HG02623 (cell line): ENCODE measurements at regions not wholly inside any gene's neighbourhood (a gene's known extent, or its start where the extent isn't known, plus 50 kb on each side); places are given as distances from the start of the nearest gene placed in this dataset.
A peak's percentile ranks its signal among the peaks of the same experiment; 100 is the strongest.
"Not testable (repeated sequence)": the region's sequence is repeated elsewhere in the genome, so short reads cannot be mapped to it uniquely, and the experiment has no call there.

Source experiments
- ATAC-seq: cut with Tn5 transposase; IDR thresholded peaks from one replicate; pipeline ENCODE4 v1.9.1; 2021; ENCODE audit warnings: moderate library complexity; ENCODE audit not compliant: unreplicated experiment

DNA sequence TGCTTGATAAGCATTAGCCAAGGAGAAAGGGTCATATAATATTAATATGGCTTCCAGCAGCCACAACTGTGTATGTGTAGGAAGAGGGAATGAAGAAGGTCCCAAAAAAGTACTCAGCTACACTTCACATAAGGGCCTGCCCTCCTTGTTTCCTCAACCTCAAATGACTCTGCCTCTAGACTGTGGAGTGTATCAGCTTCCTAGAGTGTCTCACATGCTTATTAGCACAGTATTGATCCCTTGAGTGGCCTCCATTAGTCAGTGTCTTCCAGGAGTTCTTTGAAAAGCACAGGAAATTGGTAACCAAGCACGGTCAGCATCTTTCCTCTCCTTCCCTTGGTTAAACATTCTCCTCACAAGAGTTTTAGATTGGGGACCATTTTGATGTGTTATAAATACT is 190.4 kb upstream of the ATP10B start:
- no peak for ATAC-seq

DNA sequence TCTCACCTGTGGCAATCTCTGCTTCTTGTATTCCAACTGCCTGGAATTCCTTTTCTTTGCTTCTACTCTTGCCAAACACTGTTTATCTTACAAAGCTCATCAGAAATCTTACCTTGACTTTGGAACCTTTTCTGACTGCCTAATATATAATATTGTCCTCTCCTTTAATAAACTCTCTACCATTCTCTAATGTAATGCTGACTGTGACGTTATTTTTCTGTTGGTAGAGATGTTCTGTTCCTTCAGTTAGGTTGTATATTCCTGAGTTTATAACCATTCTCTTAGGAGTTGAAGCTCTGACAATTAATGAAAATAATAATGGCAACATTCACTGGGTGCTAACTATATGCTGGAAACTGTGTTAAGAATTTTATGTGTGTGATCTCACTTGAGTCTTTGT is 188.8 kb upstream of the ATP10B start:
- ATAC-seq = no peak

DNA sequence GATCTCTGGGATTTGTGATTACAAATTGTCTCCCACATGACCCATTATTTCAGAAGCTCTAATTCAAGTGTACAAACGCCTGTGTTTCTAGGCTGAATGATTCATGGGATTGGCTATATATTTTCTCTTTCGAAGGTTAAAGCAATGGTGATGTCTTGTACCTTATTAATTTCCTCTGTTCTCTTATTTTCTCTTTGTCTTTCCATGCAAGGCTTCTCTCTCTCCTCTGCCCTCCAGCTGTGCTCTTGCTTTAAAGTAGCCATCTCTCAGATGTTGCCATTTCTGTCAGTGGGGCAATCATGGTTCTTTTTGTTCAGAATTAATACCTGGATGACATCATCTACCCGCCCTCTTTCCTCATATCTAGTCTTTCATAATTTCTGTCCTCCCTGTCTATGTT is 184.3 kb upstream of the ATP10B start:
- ATAC-seq = no peak

DNA sequence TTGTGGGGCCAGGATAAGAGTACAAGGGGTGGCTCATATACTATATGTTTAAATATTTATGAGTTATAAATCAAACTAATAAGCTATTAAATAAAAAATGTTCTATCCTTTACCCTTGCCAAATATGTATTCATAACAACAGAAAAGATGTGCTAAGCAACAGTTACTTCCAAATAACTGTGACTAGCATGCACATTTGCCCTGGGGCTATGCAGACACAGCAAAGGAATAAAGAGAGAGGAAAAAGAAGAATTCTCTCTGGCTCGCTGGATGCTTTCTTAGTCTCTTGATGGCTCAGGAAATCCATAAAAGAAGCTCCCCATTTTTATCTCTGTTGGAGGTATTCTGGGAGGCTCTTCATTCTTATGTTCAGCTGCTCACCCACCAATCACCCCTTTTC is 182.4 kb upstream of the ATP10B start:
- ATAC-seq = no peak

DNA sequence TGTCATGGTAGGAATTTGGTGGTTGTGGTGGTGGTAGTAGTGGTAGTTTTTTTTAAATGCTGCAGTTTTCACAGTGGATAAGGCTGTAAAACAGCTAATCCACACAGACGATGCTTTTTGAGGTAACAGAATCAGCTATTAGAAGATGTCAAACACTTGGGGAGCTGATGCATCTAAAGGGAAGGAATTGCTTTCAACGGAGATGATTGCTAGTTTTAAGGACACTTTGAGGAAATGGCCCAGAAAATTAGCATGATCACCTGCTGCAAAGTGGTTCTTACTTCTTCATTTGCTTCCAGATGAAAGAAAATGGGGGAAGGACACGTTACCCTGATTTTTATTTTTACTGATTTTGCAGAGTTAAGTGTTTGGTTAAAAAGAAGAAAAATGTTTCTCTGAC is 178.2 kb upstream of the ATP10B start:
- no peak for ATAC-seq

DNA sequence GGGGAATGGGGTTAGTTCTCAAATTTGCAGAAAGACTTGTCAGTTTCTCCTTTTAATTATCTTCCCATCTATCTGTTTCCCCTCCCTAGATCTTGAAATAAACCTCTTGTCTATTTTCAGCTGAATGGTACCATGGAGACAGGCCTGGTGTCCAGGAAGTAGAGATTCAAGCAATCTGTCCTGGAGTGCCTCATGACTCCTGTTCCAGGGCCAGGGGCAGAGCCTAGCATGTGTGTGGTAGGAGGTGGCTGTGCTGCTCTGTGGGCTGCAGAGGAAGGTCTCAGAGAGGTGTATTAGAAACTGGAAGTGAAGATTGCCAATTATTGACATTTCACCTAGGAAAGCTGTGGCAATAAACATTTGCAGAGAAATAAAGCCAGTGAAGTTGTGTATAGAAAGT is 175.8 kb upstream of the ATP10B start:
- no peak for ATAC-seq

DNA sequence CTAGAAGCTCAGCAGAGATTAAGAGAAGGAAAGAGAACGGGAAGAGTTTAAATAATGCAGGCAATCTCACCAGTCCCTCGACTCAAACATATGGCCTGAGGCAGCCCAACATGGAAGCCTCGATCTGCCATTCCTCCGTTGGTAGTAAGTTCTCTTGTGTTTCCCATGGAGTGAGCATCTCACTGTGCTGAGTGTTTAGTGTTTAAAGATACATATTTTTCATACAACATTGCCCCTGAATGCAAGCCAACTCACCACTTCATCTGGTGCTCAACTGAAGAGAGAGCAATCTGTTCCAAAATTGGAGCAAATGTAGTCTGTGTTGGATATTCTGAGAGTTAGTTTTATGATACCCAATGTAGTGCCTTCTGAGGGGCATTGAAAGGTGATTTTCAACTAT is 171.5 kb upstream of the ATP10B start:
- no peak for ATAC-seq

DNA sequence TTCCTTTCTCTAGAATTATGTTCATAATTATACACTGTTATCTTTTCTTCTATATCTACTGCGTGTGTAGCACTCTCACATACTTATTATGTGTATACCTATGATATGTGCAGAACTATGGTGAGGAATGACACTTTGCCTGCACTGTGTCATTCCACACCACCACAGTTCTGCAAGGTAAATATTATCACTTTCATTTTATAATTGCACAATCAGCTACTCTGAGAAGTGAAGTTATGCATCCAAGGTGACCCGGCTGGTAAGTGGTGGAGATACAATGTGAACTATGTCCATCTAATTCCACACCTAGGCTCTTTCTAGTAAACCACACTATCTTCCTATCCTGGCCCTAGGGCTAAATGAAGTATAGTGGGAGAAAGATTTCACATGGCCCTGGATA is 170.1 kb upstream of the ATP10B start:
- ATAC-seq = no peak

DNA sequence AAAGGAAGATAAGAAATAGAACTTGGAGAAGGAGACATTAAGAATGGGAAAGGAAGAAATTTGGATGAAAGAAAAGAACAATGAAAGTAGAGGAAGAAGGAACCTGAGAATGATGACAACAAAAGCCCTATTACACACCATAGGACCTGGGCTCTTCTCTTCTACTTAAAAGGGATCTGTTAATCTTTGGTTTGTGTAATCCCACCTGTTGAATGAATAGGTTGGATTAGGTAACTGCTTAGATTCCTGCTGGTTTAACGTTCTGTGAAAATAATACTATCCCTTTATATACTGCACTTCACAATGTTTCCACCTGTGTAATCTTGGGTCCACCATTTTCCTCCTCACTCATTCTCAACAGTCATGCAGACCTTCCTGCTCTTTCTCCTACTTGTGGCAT is 157.8 kb upstream of the ATP10B start:
- ATAC-seq = no peak

DNA sequence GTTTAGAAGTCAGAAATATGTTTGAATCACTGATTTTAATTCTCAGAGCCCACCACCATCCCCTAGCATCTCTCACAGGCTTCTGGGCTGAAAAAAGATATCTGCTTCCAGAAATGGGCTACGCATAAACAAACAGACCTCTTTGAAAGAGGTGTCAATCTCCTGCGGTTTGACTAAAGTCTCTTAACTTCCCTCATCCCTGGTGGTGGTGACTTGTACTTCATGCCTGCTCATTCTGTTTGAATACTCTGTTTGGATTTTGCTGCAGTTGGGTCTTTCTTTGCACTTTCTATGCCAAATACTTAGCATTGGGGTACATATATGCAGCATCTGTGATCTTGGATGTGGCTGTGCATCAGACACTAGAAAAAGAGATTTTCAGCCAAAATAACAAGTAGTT is 157.2 kb upstream of the ATP10B start:
- no peak for ATAC-seq

DNA sequence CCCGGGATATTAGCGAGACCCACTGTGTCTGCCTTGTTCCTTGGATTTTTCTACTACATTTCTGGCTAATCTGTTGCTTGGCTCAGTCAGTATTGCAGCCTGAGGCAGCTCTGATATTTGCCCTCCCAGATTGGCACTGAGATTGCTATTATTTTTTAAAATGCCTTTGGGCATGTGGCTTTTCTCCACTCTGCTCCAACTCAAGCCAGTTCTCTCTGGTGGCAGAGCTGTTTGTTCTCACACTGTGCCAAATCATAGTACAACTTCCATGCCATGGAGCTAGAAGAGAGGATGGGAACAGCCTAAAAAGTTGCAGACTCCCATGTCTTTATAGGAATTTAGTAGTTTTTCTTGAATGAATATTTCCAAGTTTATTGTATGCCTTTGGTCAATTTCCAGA is 155.9 kb upstream of the ATP10B start:
- ATAC-seq = no peak

DNA sequence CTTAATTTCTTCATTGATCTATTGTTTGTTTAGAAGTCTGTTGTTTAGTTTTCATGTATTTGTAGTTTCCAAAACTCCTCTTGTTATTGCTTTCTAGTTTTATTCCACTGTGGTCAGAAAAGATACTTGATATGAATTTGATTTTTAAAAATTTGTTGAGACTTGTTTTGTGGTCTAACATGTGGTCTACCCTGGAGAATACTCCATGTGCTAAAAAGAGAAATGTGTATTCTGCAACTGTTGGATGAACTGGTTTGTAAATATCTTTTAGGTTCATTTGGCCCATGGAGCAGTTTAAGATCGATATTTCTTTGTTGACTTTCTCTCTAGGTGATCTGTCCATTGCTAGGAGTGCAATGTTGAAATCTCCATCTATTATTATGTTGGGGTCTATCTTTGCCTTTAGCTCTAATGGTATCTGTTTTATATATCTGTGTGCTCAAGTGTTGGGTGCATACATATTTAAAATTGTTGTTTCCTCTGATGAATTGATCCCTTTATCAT is 150.6 kb upstream of the ATP10B start:
- no peak for ATAC-seq

DNA sequence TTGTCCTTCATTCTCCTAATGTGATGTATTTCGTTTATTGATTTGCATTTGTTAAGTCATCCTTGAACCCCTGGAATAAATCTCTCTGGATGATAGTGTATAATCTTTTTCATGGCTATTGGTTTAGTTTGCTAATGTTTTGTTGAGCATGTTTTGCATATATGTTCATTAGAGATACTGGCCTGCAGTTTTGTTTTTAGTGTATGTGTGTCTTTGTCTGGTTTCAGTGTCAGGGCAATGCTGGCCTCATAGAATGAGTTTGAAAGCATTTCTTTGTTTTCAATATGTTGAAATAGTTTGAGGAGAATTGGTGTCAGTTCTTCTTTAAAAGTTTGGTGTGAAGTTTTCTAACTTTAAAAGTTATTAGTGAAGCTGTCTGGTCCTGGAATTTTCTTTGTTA is 149.6 kb upstream of the ATP10B start:
- peak; percentile 57 for ATAC-seq

DNA sequence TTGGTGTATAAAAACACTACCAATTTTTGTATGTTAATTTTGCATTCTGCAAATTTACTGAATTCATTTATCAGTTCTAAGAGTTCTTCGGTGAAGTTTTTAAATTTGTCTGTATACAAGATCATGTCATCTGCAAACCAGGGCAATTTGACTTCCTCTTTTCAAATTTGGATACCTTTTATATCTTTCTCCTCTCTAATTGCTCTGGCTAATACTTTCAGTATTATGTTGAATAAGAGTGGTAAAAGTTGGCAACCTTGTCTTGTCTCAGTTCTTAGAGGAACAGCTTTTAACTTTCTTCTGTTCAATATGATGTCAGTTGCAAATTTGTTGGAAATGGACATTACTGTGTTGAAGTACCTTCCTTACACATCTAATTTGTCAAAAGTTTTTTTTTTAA is 149.1 kb upstream of the ATP10B start:
- not testable (repeated sequence) for ATAC-seq

DNA sequence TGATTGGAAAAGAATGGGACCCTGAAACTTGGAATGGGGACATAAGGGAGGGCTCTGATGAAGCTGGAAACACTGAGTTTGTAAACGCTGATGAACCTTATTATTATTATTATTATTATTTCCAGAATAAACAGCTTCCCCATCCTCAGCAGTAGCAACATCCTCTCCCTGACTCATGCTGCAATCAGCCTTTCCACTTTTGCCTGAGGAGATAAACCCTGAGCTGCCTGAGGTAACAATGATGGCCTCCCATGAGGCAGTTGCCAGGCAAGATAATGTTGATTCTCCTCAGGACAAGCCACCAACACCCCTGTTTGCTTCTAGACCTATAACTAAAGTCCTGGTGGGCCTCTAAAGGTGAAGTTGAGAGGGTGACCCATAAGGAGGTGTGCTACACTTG is 139.2 kb upstream of the ATP10B start:
- no peak for ATAC-seq

DNA sequence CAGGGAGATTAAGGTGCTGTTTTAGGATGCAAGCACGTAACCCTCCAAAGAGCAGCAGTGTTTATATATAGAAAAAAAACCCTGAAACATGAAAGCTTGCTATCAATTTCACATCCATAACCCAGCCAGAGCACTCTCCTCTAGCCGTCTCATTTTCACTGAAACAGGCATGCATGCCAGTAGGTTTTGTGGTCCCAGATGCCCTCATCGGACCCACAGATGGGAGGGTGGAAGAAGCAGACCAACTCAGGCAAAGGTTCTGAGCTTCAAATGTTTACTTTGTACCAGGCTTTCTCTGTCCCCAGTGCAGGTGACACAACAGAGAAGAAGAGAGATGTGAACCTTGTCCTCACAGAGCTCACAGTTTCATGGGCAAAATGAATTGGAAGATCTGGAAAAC is 127.4 kb upstream of the ATP10B start:
- ATAC-seq = no peak

DNA sequence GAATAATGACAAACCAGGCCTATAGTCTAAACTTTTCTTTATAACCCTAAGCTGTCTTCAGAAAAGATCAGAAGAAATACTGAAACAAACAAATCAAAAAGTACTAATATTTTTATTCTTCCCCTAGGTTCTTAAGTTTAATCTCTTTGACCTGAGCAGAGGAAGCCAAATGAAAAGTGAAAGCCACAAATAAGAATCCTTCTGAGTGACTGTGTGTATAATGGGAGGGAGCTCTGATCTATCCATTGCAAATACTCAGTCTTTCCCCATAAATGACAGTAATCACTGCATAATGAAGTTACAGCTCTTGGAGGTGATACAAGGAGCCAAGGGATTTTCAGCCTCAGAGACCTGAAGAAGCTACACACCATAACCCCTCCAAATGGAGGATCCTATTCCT is 126.9 kb upstream of the ATP10B start:
- ATAC-seq = no peak

DNA sequence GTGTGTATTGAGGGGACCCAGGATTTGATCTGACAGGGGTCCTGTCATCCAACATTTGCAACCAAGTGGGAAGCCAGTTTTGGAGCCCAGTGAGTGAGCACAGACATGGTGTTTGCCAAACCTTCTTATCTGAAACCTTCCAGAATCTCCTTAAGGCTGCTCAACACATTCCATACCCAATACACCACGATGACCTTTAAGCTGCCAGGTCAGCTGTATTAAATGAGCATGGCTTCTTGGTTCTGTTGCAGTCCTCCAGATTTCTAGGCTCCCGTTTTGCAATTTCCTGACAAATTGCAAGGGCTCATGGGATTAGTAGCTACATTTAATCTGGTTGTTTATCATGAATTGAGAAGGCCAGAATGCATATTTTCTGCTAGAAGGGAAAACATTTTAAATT is 124.2 kb upstream of the ATP10B start:
- no peak for ATAC-seq

DNA sequence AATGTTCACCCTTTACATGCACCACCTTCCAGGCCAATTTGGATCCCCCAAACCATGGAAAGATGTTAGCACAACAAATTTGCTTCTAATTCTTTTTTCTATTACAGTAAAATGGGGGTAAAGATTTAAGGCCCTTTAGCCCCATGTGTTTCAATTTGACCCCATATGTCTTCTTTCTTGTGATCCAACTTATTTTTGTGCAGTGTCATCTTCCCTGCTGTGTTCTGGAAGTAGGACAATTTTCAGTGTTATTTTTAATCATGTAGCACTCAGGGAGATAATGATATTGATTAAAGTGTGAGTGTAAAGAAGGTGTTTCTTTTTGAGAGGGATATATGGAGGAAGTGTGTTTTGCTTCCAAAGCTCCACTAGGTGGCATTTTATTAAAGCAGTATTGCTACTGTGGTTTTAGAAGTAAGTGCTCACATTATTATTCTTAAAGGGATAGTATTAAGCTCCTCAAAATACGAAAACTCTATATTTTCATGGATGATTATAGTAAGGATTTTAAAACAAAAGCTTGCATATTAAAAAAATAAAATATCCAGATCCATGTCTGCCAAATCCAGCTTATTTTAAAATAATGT is 118.7 kb upstream of the ATP10B start:
- ATAC-seq = no peak

DNA sequence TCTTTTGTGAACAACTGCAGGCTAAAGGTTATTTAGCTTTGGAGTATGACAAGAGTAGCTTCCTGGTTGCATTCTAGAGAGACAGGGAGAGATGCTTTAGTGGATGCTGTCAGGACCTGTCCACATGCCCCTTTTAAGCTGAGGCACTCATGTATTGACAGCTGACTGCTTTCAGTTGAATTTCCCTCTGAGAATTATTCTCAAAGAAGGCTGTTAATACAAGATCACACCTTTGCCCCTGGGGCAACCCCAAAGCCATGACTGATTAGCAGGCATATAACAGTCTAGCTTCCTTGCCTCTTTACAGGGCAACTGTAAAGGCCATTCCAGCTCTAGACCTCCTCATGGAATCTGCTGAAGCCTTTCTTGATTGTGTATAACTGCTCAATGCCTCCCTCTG is 117.6 kb upstream of the ATP10B start:
- ATAC-seq = no peak

DNA sequence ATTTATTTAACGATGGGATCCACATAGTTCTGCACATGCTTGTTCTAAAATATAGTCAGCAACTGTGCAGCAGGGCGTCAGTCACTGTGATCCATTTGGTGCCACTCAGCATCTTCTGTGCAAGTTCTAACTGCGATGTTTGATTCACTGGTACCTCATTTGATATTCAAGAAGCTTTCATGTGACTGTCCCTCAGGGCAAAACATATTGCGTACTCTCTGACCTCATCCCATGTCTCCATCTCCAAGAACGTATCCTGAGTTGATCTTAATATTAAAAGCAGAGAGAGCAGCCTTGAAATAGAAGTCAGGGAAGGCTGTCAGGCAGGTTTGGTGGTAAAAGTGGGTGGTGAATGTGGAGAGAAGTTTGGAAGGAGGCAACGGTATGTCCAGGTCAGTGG is 116.5 kb upstream of the ATP10B start:
- no peak for ATAC-seq

DNA sequence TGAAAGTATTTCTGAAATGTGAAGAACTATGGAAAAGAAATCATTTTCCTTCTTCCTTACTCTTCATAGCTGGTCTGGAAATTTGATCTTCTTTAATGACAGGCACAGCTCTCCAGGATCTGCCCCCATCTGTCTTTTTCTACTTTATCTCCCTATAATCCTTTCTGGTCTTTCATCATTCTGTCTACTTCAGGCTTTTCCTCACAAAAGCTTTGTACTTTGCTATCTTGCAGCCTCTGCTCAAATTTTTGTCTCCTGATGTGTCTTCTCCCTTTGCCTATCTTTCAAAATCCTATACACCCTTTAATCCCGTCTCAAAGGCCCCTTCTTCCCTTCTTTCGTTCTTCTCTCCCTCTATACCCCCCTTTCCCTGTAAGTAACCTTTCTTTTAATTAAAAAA is 114.9 kb upstream of the ATP10B start:
- no peak for ATAC-seq

DNA sequence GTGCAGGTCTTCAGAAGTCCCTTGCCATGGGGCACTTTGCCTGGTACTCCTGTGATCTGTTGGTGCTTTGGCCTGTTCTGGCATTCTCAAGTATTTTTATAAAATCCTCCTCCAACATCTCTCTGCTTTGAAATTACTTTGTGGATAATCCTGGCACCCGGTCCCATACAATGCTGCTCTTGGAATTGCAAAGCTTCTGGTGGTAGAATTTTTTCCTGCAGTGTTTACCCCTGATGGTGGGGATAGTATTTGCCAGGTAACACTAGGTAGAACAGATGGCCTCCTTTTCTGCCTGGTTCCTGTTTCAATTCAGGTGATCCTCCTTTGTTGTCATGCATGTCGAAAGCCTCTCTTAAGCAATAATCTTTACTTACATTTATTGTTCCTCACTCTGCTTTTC is 109.8 kb upstream of the ATP10B start:
- ATAC-seq = no peak

DNA sequence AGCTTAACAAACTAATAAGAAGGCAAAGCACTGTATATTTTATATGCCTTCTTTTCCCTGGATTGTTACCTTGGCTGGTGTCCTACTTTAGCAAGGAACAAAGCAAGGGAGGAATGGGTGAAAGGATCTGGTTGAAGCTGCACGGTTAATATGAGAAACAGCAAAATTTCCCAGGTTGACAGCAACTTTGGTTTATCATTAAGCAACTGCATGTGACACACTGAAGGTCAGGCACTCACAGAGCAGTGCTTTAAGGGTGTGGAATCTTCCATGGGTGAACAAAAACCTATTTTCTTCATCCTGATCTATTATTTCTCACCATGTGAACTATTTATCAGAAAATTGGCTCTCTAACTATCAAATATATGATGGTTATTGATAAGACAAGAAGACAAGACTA is 109.0 kb upstream of the ATP10B start:
- no peak for ATAC-seq
